ENCODE measurements at regions not wholly inside any gene's neighbourhood (a gene's known extent, or its start where the extent isn't known, plus 50 kb on each side); places are given as distances from the start of the nearest gene placed in this dataset.

- DNase-seq, result no peak
- H3K27me3 Mint-ChIP-seq (ENCODE audit: insufficient read depth), result peaks cover 1% of the 10 kb centered on the region; the same call in 1 of the 2 replicates
- H3K9me3 Mint-ChIP-seq, result no peaks in the 10 kb centered on the region
- H3K4me3 Mint-ChIP-seq, result no peak overlapping the region
- H3K27ac Mint-ChIP-seq, result no peak overlapping the region
- no peaks in the 10 kb centered on the region for H3K36me3 Mint-ChIP-seq (ENCODE audit: low read depth)
- no peak for TF ChIP-seq CTCF (IDR thresholded peaks at IDR 0.05)
- peaks cover 20% of the 10 kb centered on the region for H3K4me1 Mint-ChIP-seq (ENCODE audit: low read depth)
Measured at GRCh38 chr1:194372266-194372665, 1185.9 kb upstream of the B3GALT2 start.

DNA sequence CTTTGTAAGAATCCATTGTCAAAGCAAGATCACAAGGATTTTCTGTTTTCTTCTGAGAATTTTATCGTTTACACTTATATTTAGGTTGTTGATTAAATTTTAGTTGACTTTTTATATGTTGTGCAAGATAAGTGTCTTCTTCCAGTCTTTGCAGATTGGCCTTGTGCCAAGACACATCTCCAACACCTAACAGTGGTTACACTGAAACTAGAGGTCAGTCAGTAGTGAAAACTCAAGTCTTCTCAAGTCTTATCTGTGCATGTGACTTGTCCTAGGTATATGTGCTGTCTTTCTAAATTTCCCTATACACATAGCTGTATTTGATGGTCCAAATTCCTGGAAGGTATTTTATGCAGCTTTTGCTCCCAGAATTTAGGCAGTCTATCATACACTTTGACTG, 1183.2 kb upstream of the B3GALT2 start:
- 0 out of 2 replicates have a peak overlapping the region, but pooled peaks have one; percentile 29 for H3K27ac Mint-ChIP-seq
- peaks cover 1% of the 10 kb centered on the region; the same call in 1 of the 2 replicates for H3K27me3 Mint-ChIP-seq (ENCODE audit: insufficient read depth)
- no peaks in the 10 kb centered on the region for H3K36me3 Mint-ChIP-seq (ENCODE audit: low read depth)
- peaks cover 38% of the 10 kb centered on the region for H3K4me1 Mint-ChIP-seq (ENCODE audit: low read depth)
- no peak for DNase-seq
- no peak for TF ChIP-seq CTCF (IDR thresholded peaks at IDR 0.05)
- no peak overlapping the region for H3K4me3 Mint-ChIP-seq
- no peaks in the 10 kb centered on the region for H3K9me3 Mint-ChIP-seq

DNA sequence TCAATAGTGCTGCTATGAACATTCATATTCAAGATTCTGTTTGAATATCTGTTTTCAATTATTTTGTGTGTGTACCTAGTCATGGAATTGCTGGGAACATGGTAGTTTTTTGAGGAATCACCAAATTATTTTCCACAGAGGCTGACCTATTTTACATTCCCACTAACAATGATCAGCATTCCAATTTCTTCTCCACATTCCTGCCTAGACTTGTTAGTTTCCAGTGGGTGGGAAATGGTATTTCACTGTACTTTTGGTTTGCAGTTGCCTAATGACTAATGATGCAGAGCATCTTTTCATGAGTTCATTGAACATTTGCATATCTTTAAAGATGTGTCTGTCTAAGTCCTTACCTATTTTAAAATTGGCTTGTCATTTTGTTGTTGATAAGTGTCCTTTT, 1182.6 kb upstream of the B3GALT2 start:
- peaks cover 38% of the 10 kb centered on the region for H3K4me1 Mint-ChIP-seq (ENCODE audit: low read depth)
- no peaks in the 10 kb centered on the region for H3K9me3 Mint-ChIP-seq
- no peak overlapping the region for H3K4me3 Mint-ChIP-seq
- peak overlapping the region; percentile 64; the same call in 1 of the 2 replicates for H3K27ac Mint-ChIP-seq
- peak; percentile 39 for DNase-seq
- no peaks in the 10 kb centered on the region for H3K36me3 Mint-ChIP-seq (ENCODE audit: low read depth)
- TF ChIP-seq CTCF (IDR thresholded peaks at IDR 0.05), result no peak
- peaks cover 1% of the 10 kb centered on the region; the same call in 1 of the 2 replicates for H3K27me3 Mint-ChIP-seq (ENCODE audit: insufficient read depth)

GRCh38 chr1:194367121-194367520, 1180.7 kb upstream of the B3GALT2 start:
- H3K36me3 Mint-ChIP-seq (ENCODE audit: low read depth), result no peaks in the 10 kb centered on the region
- H3K9me3 Mint-ChIP-seq, result no peaks in the 10 kb centered on the region
- DNase-seq, result no peak
- peaks cover 38% of the 10 kb centered on the region for H3K4me1 Mint-ChIP-seq (ENCODE audit: low read depth)
- peaks cover 1% of the 10 kb centered on the region; the same call in 1 of the 2 replicates for H3K27me3 Mint-ChIP-seq (ENCODE audit: insufficient read depth)
- TF ChIP-seq CTCF (IDR thresholded peaks at IDR 0.05), result no peak
- peak overlapping the region; percentile 28; the same call in 1 of the 2 replicates for H3K4me3 Mint-ChIP-seq
- H3K27ac Mint-ChIP-seq, result peak overlapping the region; percentile 65; the same call in 1 of the 2 replicates

- Mint-ChIP-seq H3K4me1 (ENCODE audit: low read depth) (peaks cover 38% of the 10 kb centered on the region), H3K9me3 (no peaks in the 10 kb centered on the region), H3K36me3 (ENCODE audit: low read depth) (no peaks in the 10 kb centered on the region), H3K27ac (peak overlapping the region; percentile 65; the same call in 1 of the 2 replicates), H3K27me3 (ENCODE audit: insufficient read depth) (peaks cover under 1% of the 10 kb centered on the region; the same call in 1 of the 2 replicates), H3K4me3 (peak overlapping the region; percentile 28; the same call in 1 of the 2 replicates)
- no peak for TF ChIP-seq CTCF (IDR thresholded peaks at IDR 0.05)
- DNase-seq, result peak; percentile 76
Measured at GRCh38 chr1:194366705-194367104, 1180.3 kb upstream of the B3GALT2 start.
